C4-2B (cell line): ENCODE measurements at regions not wholly inside any gene's neighbourhood (a gene's known extent, or its start where the extent isn't known, plus 50 kb on each side); places are given as distances from the start of the nearest gene placed in this dataset.
"Not testable (repeated sequence)": the region's sequence is repeated elsewhere in the genome, so short reads cannot be mapped to it uniquely, and the experiment has no call there.

Source experiments
- CTCF ChIP-seq: fragments of 450-650 bp; conservative IDR thresholded peaks from 2 replicates; pipeline ENCODE4 v1.5.1; 2017; ENCODE audit warnings: mild to moderate bottlenecking
- ZFX ChIP-seq: fragments of 450-650 bp; IDR thresholded peaks from 2 replicates; pipeline ENCODE4 v1.6.1; 2017

GRCh38 chr1:78271423-78271822, 219.4 kb upstream of the PTGFR start:
- not testable (repeated sequence) for TF ChIP-seq CTCF, ZFX
